ENCODE measurements at regions not wholly inside any gene's neighbourhood (a gene's known extent, or its start where the extent isn't known, plus 50 kb on each side); places are given as distances from the start of the nearest gene placed in this dataset.
A peak's percentile ranks its signal among the peaks of the same experiment; 100 is the strongest.

- H3K27me3 ChIP-seq (ENCODE audit: control insufficient read depth, insufficient read depth, low read length): no peaks in the 10 kb centered on the region
- H3K4me1 ChIP-seq (ENCODE audit: control insufficient read depth, extremely low read depth, insufficient read depth, low read length): no peaks in the 10 kb centered on the region
- TF ChIP-seq CTCF (conservative IDR thresholded peaks at IDR 0.05 in 1 of 2, IDR thresholded peaks at IDR 0.05 in 1 of 2; ENCODE audit: low read depth in 1 of 2, low read length in 2 of 2) (no peak), EZH2 (IDR thresholded peaks at IDR 0.05; ENCODE audit: low read length, missing control alignments) (no peak)
- H3K4me2 ChIP-seq (ENCODE audit: extremely low read depth, insufficient read depth, low read length): no peak overlapping the region
- H3K79me2 ChIP-seq (ENCODE audit: control insufficient read depth, insufficient read depth, low read length): no peaks in the 10 kb centered on the region
- no peaks in the 10 kb centered on the region for H4K20me1 ChIP-seq (ENCODE audit: control insufficient read depth, extremely low read depth, insufficient read depth, low read length)
- no peak overlapping the region for H3K9ac ChIP-seq (ENCODE audit: insufficient read depth, low read length)
- no peaks in the 10 kb centered on the region for H3K36me3 ChIP-seq (ENCODE audit: control insufficient read depth, insufficient read depth, low read length)
- no peak overlapping the region for H2AFZ ChIP-seq (ENCODE audit: low read length)
- H3K9me3 ChIP-seq (ENCODE audit: control insufficient read depth, insufficient read depth, low read depth, low read length): no peaks in the 10 kb centered on the region
- no peak overlapping the region for H3K27ac ChIP-seq (ENCODE audit: insufficient read depth, low read length)
- peak in 1 of 2 donors; percentile 18 for DNase-seq (ENCODE audit: low read depth in 2 of 2)
- no peak overlapping the region for H3K4me3 ChIP-seq (replicated peaks in 1 of 4; ENCODE audit: control extremely low read depth in 1 of 4, insufficient read depth in 1 of 4, low read depth in 3 of 4, low read length in 4 of 4)
Measured at GRCh38 chr10:5268743-5269142, 72.1 kb downstream of the AKR1C4 start.

- Histone ChIP-seq H3K27me3 (ENCODE audit: control insufficient read depth, insufficient read depth, low read length) (no peaks in the 10 kb centered on the region), H3K4me3 (replicated peaks in 1 of 4; ENCODE audit: control extremely low read depth in 1 of 4, insufficient read depth in 1 of 4, low read depth in 3 of 4, low read length in 4 of 4) (no peak overlapping the region), H3K36me3 (ENCODE audit: control insufficient read depth, insufficient read depth, low read length) (no peaks in the 10 kb centered on the region), H3K9ac (ENCODE audit: insufficient read depth, low read length) (no peak overlapping the region), H3K4me1 (ENCODE audit: control insufficient read depth, extremely low read depth, insufficient read depth, low read length) (no peaks in the 10 kb centered on the region), H3K79me2 (ENCODE audit: control insufficient read depth, insufficient read depth, low read length) (no peaks in the 10 kb centered on the region), H4K20me1 (ENCODE audit: control insufficient read depth, extremely low read depth, insufficient read depth, low read length) (no peaks in the 10 kb centered on the region), H3K4me2 (ENCODE audit: extremely low read depth, insufficient read depth, low read length) (no peak overlapping the region), H3K27ac (ENCODE audit: insufficient read depth, low read length) (no peak overlapping the region), H3K9me3 (ENCODE audit: control insufficient read depth, insufficient read depth, low read depth, low read length) (no peaks in the 10 kb centered on the region), H2AFZ (ENCODE audit: low read length) (no peak overlapping the region)
- peak in 1 of 2 donors; percentile 26 for DNase-seq (ENCODE audit: low read depth in 2 of 2)
- TF ChIP-seq CTCF (conservative IDR thresholded peaks at IDR 0.05 in 1 of 2, IDR thresholded peaks at IDR 0.05 in 1 of 2; ENCODE audit: low read depth in 1 of 2, low read length in 2 of 2) (no peak), EZH2 (IDR thresholded peaks at IDR 0.05; ENCODE audit: low read length, missing control alignments) (no peak)
Measured at GRCh38 chr10:5269791-5270190, 73.2 kb downstream of the AKR1C4 start.

GRCh38 chr10:5271526-5271925 is 74.9 kb downstream of the AKR1C4 start:
- H3K4me2 ChIP-seq (ENCODE audit: extremely low read depth, insufficient read depth, low read length): no peak overlapping the region
- H3K27ac ChIP-seq (ENCODE audit: insufficient read depth, low read length): no peak overlapping the region
- no peaks in the 10 kb centered on the region for H3K79me2 ChIP-seq (ENCODE audit: control insufficient read depth, insufficient read depth, low read length)
- TF ChIP-seq EZH2 (IDR thresholded peaks at IDR 0.05; ENCODE audit: low read length, missing control alignments) (no peak), CTCF (conservative IDR thresholded peaks at IDR 0.05 in 1 of 2, IDR thresholded peaks at IDR 0.05 in 1 of 2; ENCODE audit: low read depth in 1 of 2, low read length in 2 of 2) (no peak)
- peak in 1 of 2 donors; percentile 17 for DNase-seq (ENCODE audit: low read depth in 2 of 2)
- no peaks in the 10 kb centered on the region for H3K27me3 ChIP-seq (ENCODE audit: control insufficient read depth, insufficient read depth, low read length)
- no peak overlapping the region for H3K9ac ChIP-seq (ENCODE audit: insufficient read depth, low read length)
- no peaks in the 10 kb centered on the region for H3K36me3 ChIP-seq (ENCODE audit: control insufficient read depth, insufficient read depth, low read length)
- no peaks in the 10 kb centered on the region for H3K4me1 ChIP-seq (ENCODE audit: control insufficient read depth, extremely low read depth, insufficient read depth, low read length)
- no peak overlapping the region for H3K4me3 ChIP-seq (replicated peaks in 1 of 4; ENCODE audit: control extremely low read depth in 1 of 4, insufficient read depth in 1 of 4, low read depth in 3 of 4, low read length in 4 of 4)
- no peaks in the 10 kb centered on the region for H3K9me3 ChIP-seq (ENCODE audit: control insufficient read depth, insufficient read depth, low read depth, low read length)
- H4K20me1 ChIP-seq (ENCODE audit: control insufficient read depth, extremely low read depth, insufficient read depth, low read length): no peaks in the 10 kb centered on the region
- no peak overlapping the region for H2AFZ ChIP-seq (ENCODE audit: low read length)
